ENCODE measurements at regions not wholly inside any gene's neighbourhood (a gene's known extent, or its start where the extent isn't known, plus 50 kb on each side); places are given as distances from the start of the nearest gene placed in this dataset.

DNA sequence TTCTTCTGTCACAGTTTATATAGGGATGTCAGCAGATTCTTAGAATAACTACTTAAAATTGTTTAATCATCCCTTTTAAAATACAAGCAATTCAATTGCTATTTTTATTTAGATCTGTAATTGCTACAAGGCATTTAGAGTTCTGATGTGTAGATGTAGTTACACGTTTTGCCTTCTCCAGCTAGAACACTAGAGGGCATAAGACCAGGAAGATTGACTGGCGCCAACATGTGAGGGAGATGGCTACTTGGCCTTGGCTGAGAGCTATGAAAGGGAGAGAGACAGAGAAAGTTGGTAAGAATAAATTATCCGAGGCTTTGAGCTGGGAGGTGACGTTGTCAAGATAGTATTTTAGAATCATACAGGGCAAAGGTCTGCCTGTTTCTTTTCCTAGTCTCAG lies 563.7 kb upstream of the PRKX start:
- Histone ChIP-seq H3K27ac (ENCODE audit: low read length) (no peak overlapping the region), H3K36me3 (ENCODE audit: control insufficient read depth, insufficient read depth, low read length) (no peaks in the 10 kb centered on the region), H3K4me1 (ENCODE audit: control insufficient read depth, insufficient read depth, low read length) (no peaks in the 10 kb centered on the region), H3K9me3 (ENCODE audit: control insufficient read depth, low read depth, low read length) (no peaks in the 10 kb centered on the region), H3K27me3 (ENCODE audit: control insufficient read depth, insufficient read depth, low read length) (no peaks in the 10 kb centered on the region), H3K4me3 (ENCODE audit: low read length) (no peak overlapping the region)
- DNase-seq: no peak
- 83% methylated on average over 1 of the region's 4 CpGs for WGBS (ENCODE audit: insufficient coverage, low lambda C conversion rate)

DNA sequence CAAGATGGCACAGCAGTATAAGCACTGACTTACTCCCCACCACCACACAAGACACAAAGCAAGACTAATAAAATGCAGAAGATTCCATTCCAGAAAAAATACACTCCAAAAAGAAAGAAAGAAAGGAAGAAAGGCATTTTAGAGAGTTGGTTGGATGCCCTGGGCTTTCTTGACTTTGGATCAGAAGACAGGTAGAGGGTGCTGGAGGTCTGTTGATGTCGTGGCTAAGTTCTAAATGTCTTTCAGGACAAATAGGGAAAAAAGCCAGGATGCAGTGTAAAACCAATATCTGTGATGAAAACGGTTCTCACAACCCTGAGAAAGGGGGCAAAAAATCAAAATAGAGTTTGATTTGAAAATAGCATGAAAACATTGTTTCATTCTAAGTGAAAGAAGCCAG lies 555.2 kb upstream of the PRKX start:
- Histone ChIP-seq H3K27ac (ENCODE audit: low read length) (no peak overlapping the region), H3K36me3 (ENCODE audit: control insufficient read depth, insufficient read depth, low read length) (no peaks in the 10 kb centered on the region), H3K9me3 (ENCODE audit: control insufficient read depth, low read depth, low read length) (no peaks in the 10 kb centered on the region), H3K4me1 (ENCODE audit: control insufficient read depth, insufficient read depth, low read length) (no peaks in the 10 kb centered on the region), H3K27me3 (ENCODE audit: control insufficient read depth, insufficient read depth, low read length) (no peaks in the 10 kb centered on the region), H3K4me3 (ENCODE audit: low read length) (no peak overlapping the region)
- no peak for DNase-seq
- no CpG with 5 or more reads among the region's 2 CpGs for WGBS (ENCODE audit: insufficient coverage, low lambda C conversion rate)

DNA sequence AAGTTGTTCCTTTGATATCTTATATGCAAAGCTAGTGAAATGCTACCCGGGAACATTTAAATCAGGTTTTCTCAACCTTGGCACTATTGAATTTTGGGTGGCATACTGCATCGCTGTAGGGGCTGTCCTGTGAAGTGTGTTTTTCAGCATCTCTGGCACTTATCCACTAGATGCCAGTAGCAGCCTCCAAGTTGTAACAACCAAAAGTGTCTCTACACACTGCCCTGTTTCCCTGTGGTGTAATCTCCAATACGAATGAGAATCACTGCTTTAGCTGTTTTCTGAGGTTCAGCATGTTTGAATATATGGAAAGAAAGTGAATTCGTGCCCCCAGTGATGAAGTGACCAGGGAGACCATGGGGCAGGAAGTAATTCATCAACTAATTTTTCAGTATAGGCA lies 551.6 kb upstream of the PRKX start:
- Histone ChIP-seq H3K4me1 (ENCODE audit: control insufficient read depth, insufficient read depth, low read length) (no peaks in the 10 kb centered on the region), H3K27ac (ENCODE audit: low read length) (no peak overlapping the region), H3K36me3 (ENCODE audit: control insufficient read depth, insufficient read depth, low read length) (no peaks in the 10 kb centered on the region), H3K9me3 (ENCODE audit: control insufficient read depth, low read depth, low read length) (no peaks in the 10 kb centered on the region), H3K27me3 (ENCODE audit: control insufficient read depth, insufficient read depth, low read length) (no peaks in the 10 kb centered on the region), H3K4me3 (ENCODE audit: low read length) (no peak overlapping the region)
- no CpG with 5 or more reads among the region's 4 CpGs for WGBS (ENCODE audit: insufficient coverage, low lambda C conversion rate)
- no peak for DNase-seq

DNA sequence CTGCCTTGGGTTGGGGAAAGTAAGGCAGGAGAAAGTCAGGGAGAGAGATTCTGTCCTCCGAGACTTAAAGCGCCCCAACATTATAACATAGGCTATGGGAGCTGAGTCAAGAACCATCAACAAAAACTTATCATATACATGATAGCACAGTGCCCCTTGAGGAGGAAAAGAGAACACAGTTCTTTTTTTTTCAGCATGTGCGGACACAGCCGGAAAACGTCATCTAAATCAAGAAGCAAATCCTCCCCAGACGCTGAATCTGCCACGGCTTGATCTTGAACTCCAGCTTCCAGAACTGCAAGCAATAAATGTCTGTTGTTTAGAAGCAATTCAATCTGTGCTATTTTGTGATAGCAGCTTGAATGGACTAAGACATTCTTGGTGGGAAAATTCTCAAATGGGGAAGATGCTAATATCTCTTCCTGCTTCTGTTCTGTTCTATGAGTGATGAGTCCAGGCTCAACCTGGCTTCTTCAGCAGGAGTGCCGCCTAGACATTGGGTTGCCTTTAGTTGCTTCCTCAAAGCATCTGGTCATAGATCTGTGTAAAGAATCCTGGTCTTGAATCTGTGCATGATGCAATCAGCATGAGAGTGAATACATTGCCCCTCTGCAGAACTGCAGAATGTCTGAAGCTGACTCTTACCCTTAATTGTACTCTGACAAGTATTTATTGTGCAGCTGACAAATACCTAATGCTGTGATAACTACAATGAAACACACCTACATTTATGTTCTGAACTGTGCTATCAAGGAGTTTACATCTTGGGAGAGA lies 549.8 kb upstream of the PRKX start:
- Histone ChIP-seq H3K36me3 (ENCODE audit: control insufficient read depth, insufficient read depth, low read length) (no peaks in the 10 kb centered on the region), H3K27ac (ENCODE audit: low read length) (no peak overlapping the region), H3K27me3 (ENCODE audit: control insufficient read depth, insufficient read depth, low read length) (no peaks in the 10 kb centered on the region), H3K4me1 (ENCODE audit: control insufficient read depth, insufficient read depth, low read length) (no peaks in the 10 kb centered on the region), H3K4me3 (ENCODE audit: low read length) (no peak overlapping the region), H3K9me3 (ENCODE audit: control insufficient read depth, low read depth, low read length) (no peaks in the 10 kb centered on the region)
- no peak for DNase-seq
- no CpG with 5 or more reads among the region's 8 CpGs for WGBS (ENCODE audit: insufficient coverage, low lambda C conversion rate)

DNA sequence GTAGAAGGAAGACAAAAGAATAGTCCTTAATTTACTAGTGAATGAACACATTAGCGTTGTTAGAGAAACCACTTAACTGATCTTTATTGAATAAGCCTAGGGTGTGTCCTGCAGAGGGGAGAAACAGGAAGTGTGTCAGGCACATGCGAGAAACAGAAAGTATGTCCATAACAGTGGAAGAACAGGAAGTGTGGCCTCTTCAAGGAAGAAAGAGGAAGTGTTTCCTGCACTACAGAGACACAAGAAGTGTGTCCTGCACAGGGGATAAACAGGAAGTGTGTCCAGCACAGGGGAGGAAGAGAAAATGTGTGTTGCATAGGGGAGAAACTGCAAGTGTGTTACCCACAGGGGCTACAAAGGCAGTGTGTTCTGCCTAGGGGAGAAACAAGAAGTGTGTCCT lies 539.6 kb upstream of the PRKX start:
- H3K27ac ChIP-seq (ENCODE audit: low read length): no peak overlapping the region
- H3K36me3 ChIP-seq (ENCODE audit: control insufficient read depth, insufficient read depth, low read length): no peaks in the 10 kb centered on the region
- H3K9me3 ChIP-seq (ENCODE audit: control insufficient read depth, low read depth, low read length): no peaks in the 10 kb centered on the region
- no CpG with 5 or more reads among the region's 2 CpGs for WGBS (ENCODE audit: insufficient coverage, low lambda C conversion rate)
- H3K27me3 ChIP-seq (ENCODE audit: control insufficient read depth, insufficient read depth, low read length): no peaks in the 10 kb centered on the region
- H3K4me3 ChIP-seq (ENCODE audit: low read length): no peak overlapping the region
- no peaks in the 10 kb centered on the region for H3K4me1 ChIP-seq (ENCODE audit: control insufficient read depth, insufficient read depth, low read length)
- DNase-seq: no peak

DNA sequence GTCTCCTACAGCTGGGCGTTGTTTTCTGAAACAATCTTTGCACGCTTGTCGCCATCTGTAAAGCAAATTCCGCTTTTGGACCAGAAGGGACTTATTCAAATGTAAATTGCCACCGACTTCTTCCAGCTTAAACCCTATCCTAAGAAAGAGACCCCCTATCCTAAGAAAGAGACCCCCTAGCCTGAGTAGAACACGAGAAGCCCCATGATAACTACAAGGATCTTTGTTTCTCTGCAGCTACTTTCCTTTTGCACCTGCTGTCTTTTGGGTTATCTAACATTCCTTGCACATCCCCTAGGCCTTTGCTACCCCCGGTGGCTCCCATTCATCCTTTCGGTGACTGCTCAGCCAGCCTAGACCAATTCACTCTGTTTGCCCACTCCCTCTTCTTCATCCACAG lies 536.0 kb upstream of the PRKX start:
- 50% methylated on average over 1 of the region's 8 CpGs for WGBS (ENCODE audit: insufficient coverage, low lambda C conversion rate)
- DNase-seq: no peak
- Histone ChIP-seq H3K9me3 (ENCODE audit: control insufficient read depth, low read depth, low read length) (no peaks in the 10 kb centered on the region), H3K4me1 (ENCODE audit: control insufficient read depth, insufficient read depth, low read length) (no peaks in the 10 kb centered on the region), H3K27ac (ENCODE audit: low read length) (no peak overlapping the region), H3K4me3 (ENCODE audit: low read length) (no peak overlapping the region), H3K36me3 (ENCODE audit: control insufficient read depth, insufficient read depth, low read length) (no peaks in the 10 kb centered on the region), H3K27me3 (ENCODE audit: control insufficient read depth, insufficient read depth, low read length) (no peaks in the 10 kb centered on the region)

DNA sequence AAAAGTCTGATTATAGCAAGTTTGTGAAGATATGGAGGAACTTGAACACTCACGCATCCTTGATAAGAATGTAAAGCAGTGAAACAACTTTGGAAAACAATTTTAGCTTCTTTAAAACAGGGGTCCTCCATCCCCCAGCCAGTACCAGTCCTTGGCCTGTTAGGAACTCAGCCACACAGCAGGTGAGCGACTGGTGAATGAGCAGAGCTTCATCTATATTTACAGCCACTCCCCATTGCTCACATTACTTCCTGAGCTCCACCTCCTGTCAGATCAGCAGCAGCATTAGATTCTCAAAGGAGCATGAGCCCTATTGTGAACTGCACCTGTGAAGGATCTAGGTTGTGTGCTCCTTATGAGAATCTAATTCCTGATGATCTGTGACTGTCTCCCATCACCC lies 530.3 kb upstream of the PRKX start:
- DNase-seq: no peak
- H3K27ac ChIP-seq (ENCODE audit: low read length): no peak overlapping the region
- H3K4me3 ChIP-seq (ENCODE audit: low read length): no peak overlapping the region
- no CpG with 5 or more reads among the region's 2 CpGs for WGBS (ENCODE audit: insufficient coverage, low lambda C conversion rate)
- no peaks in the 10 kb centered on the region for H3K36me3 ChIP-seq (ENCODE audit: control insufficient read depth, insufficient read depth, low read length)
- no peaks in the 10 kb centered on the region for H3K27me3 ChIP-seq (ENCODE audit: control insufficient read depth, insufficient read depth, low read length)
- no peaks in the 10 kb centered on the region for H3K9me3 ChIP-seq (ENCODE audit: control insufficient read depth, low read depth, low read length)
- no peaks in the 10 kb centered on the region for H3K4me1 ChIP-seq (ENCODE audit: control insufficient read depth, insufficient read depth, low read length)

DNA sequence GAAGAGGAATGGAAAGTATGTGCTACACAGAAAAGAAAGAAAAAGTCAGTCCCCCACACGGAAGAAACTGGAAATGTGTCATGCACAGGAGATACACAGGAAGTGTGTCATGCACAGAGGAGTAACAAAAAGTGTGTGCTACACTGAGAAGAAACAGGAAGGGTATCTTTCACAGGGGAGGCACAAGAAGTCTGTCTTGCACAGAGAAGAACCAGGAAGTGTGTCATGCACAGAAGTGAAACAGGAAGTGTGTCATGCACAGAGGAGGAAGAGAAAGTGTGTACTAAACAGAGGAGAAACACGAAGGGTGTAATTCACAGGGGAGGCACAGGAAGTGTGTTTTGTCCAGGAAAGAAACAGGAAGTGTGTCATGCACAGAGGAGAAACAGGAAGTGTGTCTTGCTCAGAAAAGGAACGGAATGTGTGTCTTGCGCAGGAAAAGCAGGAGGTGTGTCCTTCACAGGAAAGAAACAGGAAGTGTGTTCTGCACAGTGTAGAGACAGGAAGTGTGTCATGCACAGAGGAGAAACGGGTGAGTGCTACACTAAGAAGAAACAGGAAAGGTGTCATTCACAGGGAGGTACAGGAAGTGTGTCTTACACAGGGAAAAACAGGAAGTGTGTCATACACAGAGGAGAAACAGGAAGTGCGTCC lies 527.2 kb upstream of the PRKX start:
- Histone ChIP-seq H3K27me3 (ENCODE audit: control insufficient read depth, insufficient read depth, low read length) (no peaks in the 10 kb centered on the region), H3K27ac (ENCODE audit: low read length) (no peak overlapping the region), H3K9me3 (ENCODE audit: control insufficient read depth, low read depth, low read length) (no peaks in the 10 kb centered on the region), H3K36me3 (ENCODE audit: control insufficient read depth, insufficient read depth, low read length) (no peaks in the 10 kb centered on the region), H3K4me1 (ENCODE audit: control insufficient read depth, insufficient read depth, low read length) (no peaks in the 10 kb centered on the region), H3K4me3 (ENCODE audit: low read length) (no peak overlapping the region)
- DNase-seq: no peak
- WGBS (ENCODE audit: insufficient coverage, low lambda C conversion rate): no CpG with 5 or more reads among the region's 6 CpGs

DNA sequence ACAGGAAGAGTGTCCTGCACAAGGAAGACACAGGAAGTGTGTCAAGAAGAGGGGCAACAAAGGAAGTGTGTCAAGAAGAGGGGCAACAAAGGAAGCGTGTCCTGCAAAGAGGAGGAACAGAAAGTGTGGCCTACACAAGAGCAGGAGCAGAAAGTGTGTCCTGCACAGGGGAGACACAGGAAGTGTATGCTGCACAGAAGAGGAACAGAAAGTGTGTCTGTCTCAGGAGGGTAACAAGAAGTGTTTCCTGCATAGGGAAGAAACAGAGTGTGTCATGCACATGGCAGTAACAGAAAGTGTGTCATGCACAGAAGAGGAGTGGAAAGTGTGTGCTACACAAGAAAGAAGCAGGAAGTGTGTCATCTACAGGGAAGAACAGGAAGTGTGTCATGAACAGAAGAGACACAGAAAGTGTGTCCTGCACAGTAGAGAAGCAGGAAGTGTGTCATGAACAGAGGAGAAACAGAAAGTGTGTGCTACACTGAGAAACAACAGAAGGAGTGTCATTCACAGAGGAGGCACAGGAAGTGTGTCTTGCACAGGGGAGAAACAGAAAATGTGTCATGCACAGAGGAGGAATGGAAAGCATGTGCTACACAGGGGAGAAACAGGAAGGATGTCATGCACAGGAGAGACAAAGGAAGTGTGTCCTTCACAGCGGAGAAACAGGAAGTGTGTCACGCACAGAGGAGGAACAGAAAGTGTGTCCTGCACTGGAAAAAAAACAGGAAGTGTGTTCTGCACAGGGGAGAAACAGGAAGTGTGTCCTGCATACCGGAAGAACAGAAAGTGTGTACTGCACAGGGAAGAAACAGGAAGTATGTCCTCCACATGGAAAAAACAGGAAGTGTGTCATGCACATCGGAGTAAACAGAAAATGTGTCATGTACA lies 526.4 kb upstream of the PRKX start:
- no peaks in the 10 kb centered on the region for H3K27me3 ChIP-seq (ENCODE audit: control insufficient read depth, insufficient read depth, low read length)
- no peak overlapping the region for H3K27ac ChIP-seq (ENCODE audit: low read length)
- H3K36me3 ChIP-seq (ENCODE audit: control insufficient read depth, insufficient read depth, low read length): no peaks in the 10 kb centered on the region
- WGBS (ENCODE audit: insufficient coverage, low lambda C conversion rate): no CpG with 5 or more reads among the region's 5 CpGs
- no peaks in the 10 kb centered on the region for H3K4me1 ChIP-seq (ENCODE audit: control insufficient read depth, insufficient read depth, low read length)
- no peak overlapping the region for H3K4me3 ChIP-seq (ENCODE audit: low read length)
- H3K9me3 ChIP-seq (ENCODE audit: control insufficient read depth, low read depth, low read length): no peaks in the 10 kb centered on the region
- DNase-seq: no peak

DNA sequence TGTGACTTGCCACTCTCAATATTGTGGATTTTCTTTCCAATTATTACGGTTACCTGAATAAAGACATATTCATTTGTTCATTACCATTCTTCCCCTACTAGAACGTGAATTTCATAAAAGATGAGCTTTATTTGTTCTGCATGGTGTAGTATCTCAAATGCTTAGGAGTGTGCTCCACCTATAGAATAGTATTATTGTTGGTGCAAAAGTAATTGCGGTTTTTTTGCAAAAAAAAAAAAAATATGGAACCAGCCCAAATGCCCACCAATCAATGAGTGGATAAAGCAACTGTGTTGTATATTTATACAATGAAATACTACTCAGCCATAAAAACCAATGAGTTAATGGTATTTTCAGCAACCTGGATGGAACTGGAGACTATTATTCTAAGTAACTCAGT lies 525.5 kb upstream of the PRKX start:
- Histone ChIP-seq H3K27me3 (ENCODE audit: control insufficient read depth, insufficient read depth, low read length) (no peaks in the 10 kb centered on the region), H3K36me3 (ENCODE audit: control insufficient read depth, insufficient read depth, low read length) (no peaks in the 10 kb centered on the region), H3K27ac (ENCODE audit: low read length) (no peak overlapping the region), H3K4me3 (ENCODE audit: low read length) (no peak overlapping the region), H3K4me1 (ENCODE audit: control insufficient read depth, insufficient read depth, low read length) (no peaks in the 10 kb centered on the region), H3K9me3 (ENCODE audit: control insufficient read depth, low read depth, low read length) (no peaks in the 10 kb centered on the region)
- no peak for DNase-seq
- WGBS (ENCODE audit: insufficient coverage, low lambda C conversion rate): no CpG with 5 or more reads among the region's 3 CpGs

Measured in large intestine (tissue), 3 donors.